Mesodermal cell (in vitro differentiated cells): ENCODE measurements at regions not wholly inside any gene's neighbourhood (a gene's known extent, or its start where the extent isn't known, plus 50 kb on each side); places are given as distances from the start of the nearest gene placed in this dataset.

Experiments
- H3K27ac ChIP-seq: 2 replicates; pipeline ENCODE4 v1.7.0; 2013; ENCODE audit warnings: mild to moderate bottlenecking, low read depth, low read length, moderate library complexity; ENCODE audit not compliant: severe bottlenecking
- H3K36me3 ChIP-seq: 2 replicates; pipeline ENCODE4 v1.7.1; 2013; ENCODE audit warnings: mild to moderate bottlenecking, low read length, moderate library complexity; ENCODE audit not compliant: control insufficient read depth, insufficient read depth
- H3K4me1 ChIP-seq: one replicate; pipeline ENCODE4 v1.7.1; 2013; ENCODE audit warnings: mild to moderate bottlenecking, low read length; ENCODE audit not compliant: insufficient read depth, control insufficient read depth, poor library complexity, severe bottlenecking
- H3K4me3 ChIP-seq: 2 replicates; pipeline ENCODE4 v1.7.0; 2013; ENCODE audit warnings: low read length, control low read depth, mild to moderate bottlenecking; ENCODE audit not compliant: insufficient read depth, poor library complexity, severe bottlenecking; ENCODE audit errors: extremely low read depth
- H3K9me3 ChIP-seq: 2 replicates; pipeline ENCODE4 v1.7.1; 2013; ENCODE audit warnings: mild to moderate bottlenecking, low read length, moderate library complexity; ENCODE audit not compliant: control insufficient read depth
- WGBS, 2 experiments: methylation state at CpG; one replicate each; pipeline ENCODE4 v1.1.5; 2013; ENCODE audit warnings: missing lambda C conversion rate in 2 of 2; ENCODE audit not compliant: insufficient coverage in 2 of 2; 5-methylcytosine and 5-hydroxymethylcytosine counted together

- H3K4me1 ChIP-seq: no peaks in the 10 kb centered on the region
- H3K36me3 ChIP-seq: no peaks in the 10 kb centered on the region
- H3K27ac ChIP-seq: no peak overlapping the region
- no peaks in the 10 kb centered on the region for H3K9me3 ChIP-seq
- WGBS, 2 experiments: 71 to 92% methylated on average over 6 to 8 of the region's 8 CpGs
- H3K4me3 ChIP-seq: no peak overlapping the region
Observed at GRCh38 chr2:200741468-200742202, 70.1 kb upstream of the BZW1 start.

DNA sequence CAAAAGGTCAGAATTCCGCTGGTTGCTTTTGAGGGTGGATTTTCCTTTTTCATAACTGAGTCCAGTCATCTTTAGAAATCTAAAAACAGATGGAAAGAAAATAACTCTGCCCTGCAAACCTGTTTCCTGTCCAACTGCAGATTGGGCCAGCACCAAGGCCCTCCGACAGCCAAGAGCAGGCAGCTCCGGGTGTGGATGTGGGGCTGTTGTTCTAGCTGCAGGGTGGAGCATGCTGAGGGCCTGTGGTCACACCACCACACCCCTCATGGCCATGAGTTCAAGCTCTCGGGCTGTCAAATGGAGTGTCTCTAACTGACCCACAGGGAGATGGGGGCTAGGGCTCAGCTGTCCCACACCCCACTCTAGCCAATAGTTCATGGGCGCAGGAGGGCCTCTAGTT lies 69.3 kb upstream of the BZW1 start:
- no peak overlapping the region for H3K4me3 ChIP-seq
- H3K9me3 ChIP-seq: no peaks in the 10 kb centered on the region
- WGBS, 2 experiments: 91 to 100% methylated on average over 2 to 3 of the region's 5 CpGs
- H3K27ac ChIP-seq: no peak overlapping the region
- no peaks in the 10 kb centered on the region for H3K4me1 ChIP-seq
- H3K36me3 ChIP-seq: no peaks in the 10 kb centered on the region

- no peak overlapping the region for H3K27ac ChIP-seq
- H3K9me3 ChIP-seq: no peaks in the 10 kb centered on the region
- no peaks in the 10 kb centered on the region for H3K36me3 ChIP-seq
- no peak overlapping the region for H3K4me3 ChIP-seq
- H3K4me1 ChIP-seq: no peaks in the 10 kb centered on the region
- 94 to 97% methylated on average over 4 to 10 of the region's 10 CpGs for WGBS, 2 experiments
Observed at GRCh38 chr2:200743042-200743676, 68.6 kb upstream of the BZW1 start.

- no peaks in the 10 kb centered on the region for H3K36me3 ChIP-seq
- no peaks in the 10 kb centered on the region for H3K4me1 ChIP-seq
- no peaks in the 10 kb centered on the region for H3K9me3 ChIP-seq
- 83 to 92% methylated on average over 4 to 5 of the region's 6 CpGs for WGBS, 2 experiments
- H3K4me3 ChIP-seq: no peak overlapping the region
- H3K27ac ChIP-seq: no peak overlapping the region
Observed at GRCh38 chr2:200744201-200744602, 67.5 kb upstream of the BZW1 start.

DNA sequence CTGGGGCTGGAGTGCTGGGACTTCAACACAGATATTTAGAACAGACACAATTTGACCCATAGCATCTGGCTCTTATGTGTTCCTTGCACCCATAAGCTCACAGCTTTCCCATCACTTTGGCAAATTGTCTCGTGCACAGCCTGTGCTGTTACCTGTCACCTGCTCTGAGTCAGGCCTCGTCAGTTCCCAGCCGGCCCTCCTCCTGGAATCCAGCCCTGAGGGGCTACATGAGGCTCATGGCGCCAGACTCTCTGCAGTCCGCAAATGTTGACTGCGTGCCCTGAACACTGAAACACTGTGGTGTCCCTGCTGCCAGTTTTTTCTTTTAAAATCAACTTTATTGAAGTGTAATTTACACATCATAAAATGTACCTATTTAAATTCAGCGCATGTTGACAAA lies 65.4 kb upstream of the BZW1 start:
- H3K36me3 ChIP-seq: no peaks in the 10 kb centered on the region
- 90 to 94% methylated on average over 5 to 6 of the region's 7 CpGs for WGBS, 2 experiments
- no peaks in the 10 kb centered on the region for H3K4me1 ChIP-seq
- H3K27ac ChIP-seq: no peak overlapping the region
- H3K9me3 ChIP-seq: no peaks in the 10 kb centered on the region
- H3K4me3 ChIP-seq: no peak overlapping the region

DNA sequence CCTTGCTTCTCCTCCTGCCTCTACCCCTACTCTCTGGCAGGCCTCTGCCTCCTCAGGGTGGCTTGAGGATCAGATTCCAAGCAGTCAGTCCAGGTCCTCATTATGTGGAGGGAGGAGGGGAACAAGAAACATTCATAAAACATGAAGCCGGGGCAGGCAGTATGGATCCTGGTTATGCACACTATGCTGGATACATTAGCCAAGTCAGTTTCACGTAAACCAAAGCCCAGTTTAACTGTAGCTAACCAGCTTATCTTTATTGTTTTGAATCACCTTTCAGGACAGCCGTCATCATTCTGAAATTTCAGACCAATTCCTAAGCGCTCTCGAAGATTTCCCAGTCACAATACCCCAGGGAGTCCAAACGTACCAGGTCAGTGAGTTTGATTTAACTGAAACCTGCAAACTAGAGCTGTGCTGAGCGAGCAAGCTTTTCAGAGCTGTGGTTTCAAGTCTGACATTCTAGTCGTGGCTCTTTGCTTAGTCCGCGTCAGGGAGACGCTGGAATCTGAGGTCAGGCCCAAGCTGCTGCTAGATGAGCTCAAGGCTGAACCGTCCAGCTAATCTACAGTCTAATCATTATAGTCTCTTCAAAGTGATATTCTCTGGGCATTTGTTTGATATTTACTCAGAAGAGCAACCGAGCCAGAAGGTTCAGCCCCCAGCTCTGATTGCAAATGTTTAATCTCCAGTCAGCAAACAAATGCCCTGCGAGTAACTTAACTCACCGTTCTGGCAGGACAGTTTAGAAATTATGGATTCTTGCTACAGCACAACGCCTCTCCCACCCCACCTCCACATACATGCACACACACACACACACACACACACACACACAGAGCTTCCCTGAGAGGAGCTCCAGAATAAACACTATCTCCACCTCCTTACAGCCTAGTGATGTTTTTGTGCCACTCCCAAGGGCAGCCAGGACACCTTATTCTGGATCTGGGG lies 63.8 kb upstream of the BZW1 start:
- no peaks in the 10 kb centered on the region for H3K9me3 ChIP-seq
- H3K36me3 ChIP-seq: no peaks in the 10 kb centered on the region
- H3K27ac ChIP-seq: no peak overlapping the region
- WGBS, 2 experiments: 86 to 89% methylated on average over 14 of the region's 16 CpGs
- no peaks in the 10 kb centered on the region for H3K4me1 ChIP-seq
- H3K4me3 ChIP-seq: no peak overlapping the region

DNA sequence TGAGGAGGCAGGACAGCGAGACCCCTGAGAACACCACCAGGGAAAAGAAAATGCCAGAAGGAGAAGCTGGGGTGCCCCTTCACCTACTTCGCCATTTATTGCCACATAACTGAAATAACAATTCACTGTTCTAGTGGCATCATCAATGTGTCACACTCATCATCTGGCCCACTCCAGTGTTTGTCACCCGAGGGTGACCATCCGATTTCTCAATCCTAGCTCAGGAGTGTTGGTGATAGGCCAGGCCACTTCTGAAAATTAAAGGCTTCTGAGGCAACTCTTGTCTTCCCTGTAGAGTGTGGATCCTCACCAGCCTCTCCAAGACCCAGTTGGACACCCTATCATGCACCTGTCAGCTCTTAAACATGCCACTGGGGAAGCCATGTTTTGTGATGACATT lies 62.9 kb upstream of the BZW1 start:
- H3K27ac ChIP-seq: no peak overlapping the region
- H3K4me3 ChIP-seq: no peak overlapping the region
- no peaks in the 10 kb centered on the region for H3K9me3 ChIP-seq
- H3K4me1 ChIP-seq: no peaks in the 10 kb centered on the region
- WGBS, 2 experiments: 87 to 94% methylated on average over 3 of the region's 4 CpGs
- no peaks in the 10 kb centered on the region for H3K36me3 ChIP-seq

DNA sequence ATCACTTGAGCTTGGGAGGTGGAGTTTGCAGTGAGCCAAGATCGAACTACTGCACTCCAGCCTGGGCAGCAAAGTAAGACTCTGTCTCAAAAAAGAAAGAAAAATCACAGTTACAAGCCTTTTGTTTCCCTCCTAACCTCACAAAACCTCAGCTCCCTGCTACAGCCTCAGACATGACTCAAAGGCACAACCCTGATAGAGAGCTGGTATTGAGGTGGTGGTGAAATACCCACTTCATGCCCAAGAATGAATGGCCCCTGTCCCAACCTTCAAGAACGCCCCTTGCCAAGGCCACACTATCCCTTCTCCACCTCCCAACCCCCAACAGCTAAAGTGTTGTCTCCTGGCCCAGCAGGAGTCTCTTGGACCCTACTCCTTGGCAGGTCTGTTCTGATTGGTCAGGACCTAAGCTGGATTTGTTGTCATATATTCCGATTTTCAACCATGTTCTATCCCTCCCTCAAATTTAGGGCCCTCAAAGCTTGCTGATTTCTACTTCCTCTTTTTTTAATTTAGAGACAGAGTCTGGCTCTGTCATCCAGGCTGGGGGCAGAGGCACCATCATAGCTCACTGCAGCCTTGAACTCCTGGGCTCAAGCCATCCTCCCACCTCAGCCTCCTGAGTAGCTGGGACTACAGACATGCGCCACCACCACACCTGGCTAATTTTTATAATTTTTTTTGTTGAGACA lies 61.9 kb upstream of the BZW1 start:
- 92 to 100% methylated on average over 1 to 3 of the region's 4 CpGs for WGBS, 2 experiments
- Histone ChIP-seq H3K9me3 (no peaks in the 10 kb centered on the region), H3K4me3 (no peak overlapping the region), H3K27ac (no peak overlapping the region), H3K4me1 (no peaks in the 10 kb centered on the region), H3K36me3 (no peaks in the 10 kb centered on the region)

GRCh38 chr2:200750323-200750910 lies 61.3 kb upstream of the BZW1 start:
- no peaks in the 10 kb centered on the region for H3K9me3 ChIP-seq
- H3K36me3 ChIP-seq: no peaks in the 10 kb centered on the region
- no peak overlapping the region for H3K27ac ChIP-seq
- H3K4me3 ChIP-seq: no peak overlapping the region
- no peaks in the 10 kb centered on the region for H3K4me1 ChIP-seq
- 84 to 100% methylated on average over 2 to 3 of the region's 6 CpGs for WGBS, 2 experiments

- Histone ChIP-seq H3K4me3 (no peak overlapping the region), H3K36me3 (no peaks in the 10 kb centered on the region), H3K9me3 (no peaks in the 10 kb centered on the region), H3K27ac (no peak overlapping the region), H3K4me1 (no peaks in the 10 kb centered on the region)
- WGBS, 2 experiments: 60 to 100% methylated on average over 1 of the region's 2 CpGs
Observed at GRCh38 chr2:200751786-200752185, 59.9 kb upstream of the BZW1 start.
